Keratinocyte (primary cell): ENCODE measurements at regions not wholly inside any gene's neighbourhood (a gene's known extent, or its start where the extent isn't known, plus 50 kb on each side); places are given as distances from the start of the nearest gene placed in this dataset.
"Not testable (repeated sequence)": the region's sequence is repeated elsewhere in the genome, so short reads cannot be mapped to it uniquely, and the experiment has no call there.

Experiments
- DNase-seq: peaks from one replicate; pipeline ENCODE4 v3.0.0-alpha.2; 2011; ENCODE audit warnings: low read depth, missing footprints, low spot score
- FAIRE-seq: peaks from 2 replicates; lab custom pipeline; 2011; peaks lifted over from hg19 to GRCh38; lab: Jason Lieb, UNC
- H2AFZ ChIP-seq: 2 replicates; pipeline ENCODE4 v1.6.0; 2012; ENCODE audit warnings: low read length, control low read depth, inconsistent platforms; ENCODE audit not compliant: control insufficient read depth
- H3K27ac ChIP-seq: 2 replicates; pipeline ENCODE4 v1.5.1; 2011; ENCODE audit warnings: low read length; ENCODE audit not compliant: control insufficient read depth, insufficient read depth
- H3K27me3 ChIP-seq: 3 replicates; pipeline ENCODE4 v1.6.0; 2011; ENCODE audit warnings: low read length; ENCODE audit not compliant: control insufficient read depth, insufficient read depth; ENCODE audit errors: extremely low read depth
- H3K36me3 ChIP-seq, 2 experiments: 2 replicates in 1 of 2; 3 replicates in 1 of 2; pipeline ENCODE4 v1.5.1; 2011; ENCODE audit warnings: low read length in 2 of 2, mild to moderate bottlenecking in 1 of 2; ENCODE audit not compliant: control insufficient read depth in 2 of 2, insufficient read depth in 2 of 2; ENCODE audit errors: extremely low read depth in 1 of 2
- H3K4me1 ChIP-seq: 3 replicates; pipeline ENCODE4 v1.5.1; 2011; ENCODE audit warnings: low read length; ENCODE audit not compliant: control insufficient read depth, insufficient read depth; ENCODE audit errors: extremely low read depth
- H3K4me2 ChIP-seq: 3 replicates; pipeline ENCODE4 v1.6.0; 2011; ENCODE audit warnings: low read depth, low read length; ENCODE audit not compliant: control insufficient read depth, insufficient read depth; ENCODE audit errors: extremely low read depth
- H3K4me3 ChIP-seq, 3 experiments: fragments of 200-600 bp in 1 of 3; sonication (generic) in 1 of 3; 2 replicates in 2 of 3; 3 replicates in 1 of 3; pipeline ENCODE4 v1.5.1; 2011 to 2016; ENCODE audit warnings: low read length in 3 of 3, mild to moderate bottlenecking in 3 of 3, control low read depth in 2 of 3, inconsistent platforms in 1 of 3, low read depth in 1 of 3, mixed read lengths in 1 of 3, mixed run types in 1 of 3, moderate library complexity in 1 of 3; ENCODE audit not compliant: control insufficient read depth in 2 of 3, insufficient read depth in 2 of 3; ENCODE audit errors: extremely low read depth in 1 of 3
- H3K79me2 ChIP-seq: 2 replicates; pipeline ENCODE4 v1.6.0; 2012; ENCODE audit warnings: low read length; ENCODE audit not compliant: control insufficient read depth, insufficient read depth
- H3K9ac ChIP-seq: 3 replicates; pipeline ENCODE4 v1.6.0; 2011; ENCODE audit warnings: low read length; ENCODE audit not compliant: control insufficient read depth, insufficient read depth; ENCODE audit errors: extremely low read depth
- H3K9me1 ChIP-seq: 3 replicates; pipeline ENCODE4 v1.6.0; 2011; ENCODE audit warnings: low read length; ENCODE audit not compliant: control insufficient read depth, insufficient read depth; ENCODE audit errors: extremely low read depth
- H3K9me3 ChIP-seq: 2 replicates; pipeline ENCODE4 v1.5.1; 2012; ENCODE audit warnings: low read depth, low read length; ENCODE audit not compliant: control insufficient read depth
- H4K20me1 ChIP-seq: 3 replicates; pipeline ENCODE4 v1.6.0; 2011; ENCODE audit warnings: low read length; ENCODE audit not compliant: control insufficient read depth, insufficient read depth; ENCODE audit errors: extremely low read depth
- EZH2 ChIP-seq: IDR thresholded peaks from one replicate; pipeline ENCODE4 v1.6.1; 2012; ENCODE audit warnings: inconsistent platforms, mild to moderate bottlenecking, low read length, moderate library complexity
- dilution Hi-C: fragments of 300-500 bp; cut with MboI; formaldehyde crosslinking; loops from one replicate; pipeline ENCODE4 v1.7.0; 2020; ENCODE audit warnings: low sequenced_read_pairs; ENCODE audit not compliant: extremely low pct_ligation_motif_present
- TF ChIP-seq, protein P1 (sequence below), 3 experiments: IDR thresholded peaks in 1 of 3; conservative IDR thresholded peaks in 1 of 3; optimal IDR thresholded peaks in 1 of 3; 2 replicates in 2 of 3; 3 replicates in 1 of 3; pipeline versions ENCODE3 to v1.5.1; 2011; ENCODE audit warnings: low read length in 3 of 3, mild to moderate bottlenecking in 3 of 3, moderate library complexity in 2 of 3, control low read depth in 1 of 3, inconsistent platforms in 1 of 3; ENCODE audit not compliant: insufficient read depth in 2 of 3; ENCODE audit errors: extremely low read depth in 1 of 3

- Histone ChIP-seq H3K4me3 (no peak overlapping the region), H3K27ac (no peak overlapping the region), H3K27me3 (no peaks in the 10 kb centered on the region), H3K9me1 (no peaks in the 10 kb centered on the region), H3K79me2 (no peaks in the 10 kb centered on the region), H3K4me1 (no peaks in the 10 kb centered on the region), H3K9ac (no peak overlapping the region), H4K20me1 (no peaks in the 10 kb centered on the region), H3K9me3 (no peaks in the 10 kb centered on the region), H3K36me3 (no peaks in the 10 kb centered on the region), H2AFZ (no peak overlapping the region), H3K4me2 (no peak overlapping the region)
- DNase-seq: no peak
- dilution Hi-C loops: no loop called here
- no peak for TF ChIP-seq EZH2
- TF ChIP-seq, protein P1, sequence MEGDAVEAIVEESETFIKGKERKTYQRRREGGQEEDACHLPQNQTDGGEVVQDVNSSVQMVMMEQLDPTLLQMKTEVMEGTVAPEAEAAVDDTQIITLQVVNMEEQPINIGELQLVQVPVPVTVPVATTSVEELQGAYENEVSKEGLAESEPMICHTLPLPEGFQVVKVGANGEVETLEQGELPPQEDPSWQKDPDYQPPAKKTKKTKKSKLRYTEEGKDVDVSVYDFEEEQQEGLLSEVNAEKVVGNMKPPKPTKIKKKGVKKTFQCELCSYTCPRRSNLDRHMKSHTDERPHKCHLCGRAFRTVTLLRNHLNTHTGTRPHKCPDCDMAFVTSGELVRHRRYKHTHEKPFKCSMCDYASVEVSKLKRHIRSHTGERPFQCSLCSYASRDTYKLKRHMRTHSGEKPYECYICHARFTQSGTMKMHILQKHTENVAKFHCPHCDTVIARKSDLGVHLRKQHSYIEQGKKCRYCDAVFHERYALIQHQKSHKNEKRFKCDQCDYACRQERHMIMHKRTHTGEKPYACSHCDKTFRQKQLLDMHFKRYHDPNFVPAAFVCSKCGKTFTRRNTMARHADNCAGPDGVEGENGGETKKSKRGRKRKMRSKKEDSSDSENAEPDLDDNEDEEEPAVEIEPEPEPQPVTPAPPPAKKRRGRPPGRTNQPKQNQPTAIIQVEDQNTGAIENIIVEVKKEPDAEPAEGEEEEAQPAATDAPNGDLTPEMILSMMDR (optimal IDR thresholded peaks at IDR 0.05 in 1 of 3, IDR thresholded peaks at IDR 0.05 in 1 of 3, conservative IDR thresholded peaks at IDR 0.05 in 1 of 3; ENCODE audit: extremely low read depth in 1 of 3, insufficient read depth in 2 of 3, low read length in 3 of 3): no peak
- no peak for FAIRE-seq
Observed at GRCh38 chr20:40869218-40870147, 159.1 kb upstream of the TOP1 start.

DNA sequence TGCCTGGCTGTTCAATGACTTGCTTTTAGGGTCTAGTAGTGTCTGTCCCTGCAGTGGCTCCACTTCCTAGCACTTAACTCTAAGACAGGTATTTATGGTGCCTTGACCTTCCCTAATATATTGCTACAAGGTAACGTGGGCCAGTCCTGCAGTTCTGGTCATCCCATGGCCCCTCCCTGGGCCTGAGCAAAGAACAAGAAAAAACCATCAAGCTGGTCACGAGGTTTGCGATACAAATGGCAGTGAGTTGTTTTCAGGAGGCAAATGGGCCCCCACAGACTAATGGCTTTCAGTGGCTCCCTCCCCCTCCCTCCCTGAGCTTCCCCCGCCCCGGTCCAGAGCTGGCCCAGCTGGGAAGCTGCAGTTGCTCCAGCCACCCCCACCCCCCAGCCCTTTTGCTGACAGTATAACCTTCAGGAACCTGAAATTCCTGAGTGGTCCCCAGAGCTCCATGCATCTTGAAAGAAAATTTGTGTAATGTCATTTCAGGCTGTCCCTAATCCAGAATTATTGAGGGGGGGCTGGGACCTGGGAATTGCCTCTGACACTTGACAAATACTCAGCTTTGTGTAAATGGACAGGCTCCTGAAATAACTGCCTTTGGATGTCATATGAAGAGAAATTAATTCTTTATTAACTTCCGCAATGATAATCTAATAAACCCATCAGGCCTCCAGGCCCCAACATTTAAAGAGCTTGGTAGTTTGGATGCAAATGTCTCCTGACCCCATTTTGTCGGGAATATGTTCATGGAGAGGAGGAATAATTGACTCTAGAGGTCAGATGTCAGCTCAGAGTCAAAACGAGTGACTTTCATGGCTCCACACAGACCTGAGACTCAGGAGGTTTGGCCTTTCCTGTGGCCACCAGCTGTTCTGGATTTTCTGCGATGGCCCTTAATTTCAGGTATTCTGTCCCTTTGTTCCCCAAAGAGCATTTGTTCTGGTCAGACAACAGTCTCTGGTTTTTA is 153.2 kb upstream of the TOP1 start:
- H3K36me3 ChIP-seq: no peaks in the 10 kb centered on the region
- no peaks in the 10 kb centered on the region for H3K9me3 ChIP-seq
- TF ChIP-seq EZH2: no peak
- TF ChIP-seq, protein P1 (optimal IDR thresholded peaks at IDR 0.05 in 1 of 3, IDR thresholded peaks at IDR 0.05 in 1 of 3, conservative IDR thresholded peaks at IDR 0.05 in 1 of 3; ENCODE audit: extremely low read depth in 1 of 3, insufficient read depth in 2 of 3, low read length in 3 of 3): no peak
- DNase-seq (no peak), FAIRE-seq (no peak)
- no peaks in the 10 kb centered on the region for H3K27me3 ChIP-seq
- H2AFZ ChIP-seq: no peak overlapping the region
- dilution Hi-C loops: no loop called here
- H3K9me1 ChIP-seq: no peaks in the 10 kb centered on the region
- no peak overlapping the region for H3K27ac ChIP-seq
- H3K9ac ChIP-seq: no peak overlapping the region
- H3K4me1 ChIP-seq: no peaks in the 10 kb centered on the region
- H3K4me2 ChIP-seq: no peak overlapping the region
- H4K20me1 ChIP-seq: no peaks in the 10 kb centered on the region
- H3K4me3 ChIP-seq: no peak overlapping the region
- no peaks in the 10 kb centered on the region for H3K79me2 ChIP-seq

DNA sequence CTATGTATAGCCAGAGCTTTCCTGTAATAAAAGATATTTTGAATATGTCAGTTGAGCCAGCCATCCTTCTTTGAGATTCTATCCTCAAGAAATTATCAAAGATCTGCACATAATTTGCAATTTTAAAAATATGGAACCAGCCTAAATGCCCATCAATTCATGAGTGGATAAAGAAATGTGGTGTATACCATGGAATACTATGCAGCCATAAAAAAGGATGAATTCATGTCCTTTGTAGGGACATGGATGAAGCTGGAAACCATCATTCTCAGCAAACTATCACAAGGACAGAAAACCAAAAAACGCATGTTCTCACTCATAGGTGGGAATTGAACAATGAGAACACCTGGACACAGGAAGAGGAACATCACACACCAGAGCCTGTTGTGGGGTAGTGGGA is 150.5 kb upstream of the TOP1 start:
- H3K27ac ChIP-seq, H2AFZ ChIP-seq, H3K36me3 ChIP-seq, H3K9me3 ChIP-seq, H3K4me2 ChIP-seq, H4K20me1 ChIP-seq, H3K27me3 ChIP-seq, H3K79me2 ChIP-seq, H3K9ac ChIP-seq, H3K4me1 ChIP-seq, FAIRE-seq, H3K4me3 ChIP-seq, dilution Hi-C loops, DNase-seq, H3K9me1 ChIP-seq: not testable (repeated sequence)
